HCT116 (cell line): ENCODE measurements at regions not wholly inside any gene's neighbourhood (a gene's known extent, or its start where the extent isn't known, plus 50 kb on each side); places are given as distances from the start of the nearest gene placed in this dataset.

Experiments
- ATAC-seq: fragments of 200-7000 bp; cut with Tn5 transposase; 2 replicates; pipeline ENCODE4 v1.9.1; 2020; ENCODE audit warnings: mild to moderate bottlenecking, moderate library complexity
- BruUV-seq: library from RNA; stranded (reverse); fragments of 400-500 nt; replicated peaks from 2 replicates; lab custom pipeline; 2021; lab: Mats Ljungman, UMichigan
- CTCF ChIA-PET: fragments of 300-600 bp; sonication (Branson Sonifier 250); formaldehyde crosslinking; loops from one replicate; lab custom pipeline; 2021; ENCODE audit warnings: antibody characterized with exemption; lab: Charles Lee
- POLR2A ChIA-PET: fragments of 300-600, 350-600 bp; sonication (Branson Sonifier 250); formaldehyde crosslinking; loops from one replicate; lab custom pipeline; 2021; ENCODE audit warnings: antibody characterized with exemption; lab: Charles Lee
- RAD21 ChIA-PET, 2 experiments: fragments of 300-600 bp; sonication (Branson Sonifier 250); formaldehyde crosslinking; loops; one replicate each; lab custom pipeline; 2023; ENCODE audit warnings: low total read pairs in 2 of 2; ENCODE audit not compliant: uncharacterized antibody in 2 of 2, unreplicated experiment in 2 of 2, low non-redundant PET in 1 of 2; lab: Charles Lee
- DNase-seq: peaks from one replicate; pipeline ENCODE4 v3.0.0-alpha.2; 2010; ENCODE audit warnings: low read depth, low spot score
- H2AFZ ChIP-seq: fragments of 200-600 bp; shearing (Covaris generic), sonication (generic); 2 replicates; pipeline ENCODE4 v1.6.1; 2017; ENCODE audit warnings: low read depth, mixed run types, mixed read lengths, antibody characterized with exemption, low read length; ENCODE audit not compliant: poor library complexity, severe bottlenecking
- H3K27ac ChIP-seq: 2 replicates; pipeline ENCODE4 v1.5.1; 2012; ENCODE audit warnings: low read depth, low read length
- H3K27me3 ChIP-seq: fragments of 200-600 bp; sonication (generic); 2 replicates; pipeline ENCODE4 v1.6.1; 2016; ENCODE audit warnings: mixed run types, low read length, mixed read lengths; ENCODE audit not compliant: insufficient read depth
- H3K36me3 ChIP-seq, 2 experiments: fragments of 200-500 bp in 1 of 2; fragments of 200-600 bp in 1 of 2; sonication (Bioruptor generic) in 1 of 2; sonication (generic) in 1 of 2; 2 replicates each; pipeline versions ENCODE4 v1.5.1 to v1.6.1; 2014 to 2016; ENCODE audit warnings: low read length in 2 of 2, inconsistent platforms in 1 of 2, mixed read lengths in 1 of 2, mixed run types in 1 of 2; ENCODE audit not compliant: insufficient read depth in 2 of 2, control insufficient read depth in 1 of 2
- H3K4me1 ChIP-seq, 2 experiments: fragments of 200-600 bp in 1 of 2; sonication (generic) in 1 of 2; 2 replicates each; pipeline versions ENCODE4 v1.5.1 to v1.6.1; 2012 to 2017; ENCODE audit warnings: low read length in 2 of 2, inconsistent platforms in 1 of 2, mild to moderate bottlenecking in 1 of 2, mixed read lengths in 1 of 2, mixed run types in 1 of 2, moderate library complexity in 1 of 2; ENCODE audit not compliant: insufficient read depth in 2 of 2, control insufficient read depth in 1 of 2
- H3K4me2 ChIP-seq: fragments of 200-600 bp; sonication (generic); 2 replicates; pipeline ENCODE4 v1.6.1; 2017; ENCODE audit warnings: mixed run types, low read length, mixed read lengths
- H3K4me3 ChIP-seq, 2 experiments: fragments of 200-600 bp in 1 of 2; sonication (generic) in 1 of 2; replicated peaks in 1 of 2; 2 replicates each; pipeline ENCODE4 v1.5.1; 2011 to 2016; ENCODE audit warnings: low read length in 2 of 2, control low read depth in 1 of 2, low read depth in 1 of 2, mild to moderate bottlenecking in 1 of 2, mixed read lengths in 1 of 2, mixed run types in 1 of 2
- H3K79me2 ChIP-seq: fragments of 200-600 bp; sonication (generic); 2 replicates; pipeline ENCODE4 v1.6.1; 2017; ENCODE audit warnings: mild to moderate bottlenecking, mixed run types, low read length, moderate library complexity, mixed read lengths; ENCODE audit not compliant: insufficient read depth
- H3K9ac ChIP-seq: fragments of 200-600 bp; sonication (generic); 2 replicates; pipeline ENCODE4 v1.6.1; 2016; ENCODE audit warnings: low read length, mixed read lengths
- H3K9me2 ChIP-seq: fragments of 200-600 bp; sonication (generic), shearing (Covaris generic); 2 replicates; pipeline ENCODE4 v1.6.1; 2017; ENCODE audit warnings: mixed run types, mild to moderate bottlenecking, moderate library complexity; ENCODE audit not compliant: insufficient read depth
- H3K9me3 ChIP-seq, 2 experiments: fragments of 200-500 bp in 1 of 2; fragments of 200-600 bp in 1 of 2; sonication (Bioruptor generic) in 1 of 2; sonication (generic) in 1 of 2; 2 replicates each; pipeline ENCODE4 v1.6.1; 2014 to 2017; ENCODE audit warnings: low read length in 2 of 2, mixed read lengths in 2 of 2, inconsistent platforms in 1 of 2, low read depth in 1 of 2, mild to moderate bottlenecking in 1 of 2, mixed run types in 1 of 2, moderate library complexity in 1 of 2; ENCODE audit not compliant: control insufficient read depth in 1 of 2, insufficient read depth in 1 of 2
- H4K20me1 ChIP-seq: fragments of 200-600 bp; sonication (generic), shearing (Covaris generic); 2 replicates; pipeline ENCODE4 v1.6.1; 2017; ENCODE audit warnings: mixed run types, mild to moderate bottlenecking, moderate library complexity; ENCODE audit not compliant: insufficient read depth
- CEBPB ChIP-seq: IDR thresholded peaks from 2 replicates; pipeline ENCODE4 v1.6.1; 2012; ENCODE audit warnings: low read depth
- EGR1 ChIP-seq: IDR thresholded peaks from 2 replicates; pipeline ENCODE4 v1.6.1; 2012; ENCODE audit warnings: low read depth
- ELF1 ChIP-seq: IDR thresholded peaks from 2 replicates; pipeline ENCODE4 v1.6.1; 2012; ENCODE audit warnings: low read depth, borderline replicate concordance
- EZH2phosphoT487 ChIP-seq: fragments of 200-600 bp; IDR thresholded peaks from 2 replicates; pipeline ENCODE4 v1.6.1; 2018; ENCODE audit warnings: antibody characterized with exemption, borderline replicate concordance
- FOSL1 ChIP-seq: IDR thresholded peaks from 2 replicates; pipeline ENCODE4 v1.6.1; 2012; ENCODE audit warnings: low read depth
- POLR2A ChIP-seq: IDR thresholded peaks from 2 replicates; pipeline ENCODE4 v1.7.0; 2011; ENCODE audit warnings: borderline replicate concordance; ENCODE audit not compliant: insufficient read depth, insufficient read length; ENCODE audit errors: extremely low read depth
- POLR2AphosphoS5 ChIP-seq: IDR thresholded peaks from 2 replicates; pipeline ENCODE4 v1.6.1; 2011; ENCODE audit warnings: mild to moderate bottlenecking, low read depth, low read length, moderate library complexity
- SIN3A ChIP-seq: IDR thresholded peaks from 2 replicates; pipeline ENCODE4 v1.6.1; 2012; ENCODE audit warnings: low read depth
- SP1 ChIP-seq: IDR thresholded peaks from 2 replicates; pipeline ENCODE4 v1.6.1; 2012; ENCODE audit warnings: low read depth
- SRF ChIP-seq: IDR thresholded peaks from 2 replicates; pipeline ENCODE4 v1.6.1; 2012; ENCODE audit warnings: low read depth
- ZFX ChIP-seq: fragments of 450-650 bp; IDR thresholded peaks from 2 replicates; pipeline ENCODE4 v1.6.1; 2017
- ZNF274 ChIP-seq: fragments of 200-500 bp; sonication (Bioruptor generic); IDR thresholded peaks from 2 replicates; pipeline ENCODE4 v1.6.1; 2014; ENCODE audit warnings: mild to moderate bottlenecking, low read depth, low read length, inconsistent platforms
- intact Hi-C: fragments of 100-400 bp; cut with micrococcal nuclease; formaldehyde crosslinking; loops from 2 replicates; pipeline ENCODE4 v1.10.0; 2022
- TF ChIP-seq, protein P1 (sequence below): IDR thresholded peaks from 2 replicates; pipeline ENCODE4 v1.6.1; 2012; ENCODE audit warnings: low read depth
- TF ChIP-seq, protein P2 (sequence below): IDR thresholded peaks from 2 replicates; pipeline ENCODE4 v1.6.1; 2012

DNA sequence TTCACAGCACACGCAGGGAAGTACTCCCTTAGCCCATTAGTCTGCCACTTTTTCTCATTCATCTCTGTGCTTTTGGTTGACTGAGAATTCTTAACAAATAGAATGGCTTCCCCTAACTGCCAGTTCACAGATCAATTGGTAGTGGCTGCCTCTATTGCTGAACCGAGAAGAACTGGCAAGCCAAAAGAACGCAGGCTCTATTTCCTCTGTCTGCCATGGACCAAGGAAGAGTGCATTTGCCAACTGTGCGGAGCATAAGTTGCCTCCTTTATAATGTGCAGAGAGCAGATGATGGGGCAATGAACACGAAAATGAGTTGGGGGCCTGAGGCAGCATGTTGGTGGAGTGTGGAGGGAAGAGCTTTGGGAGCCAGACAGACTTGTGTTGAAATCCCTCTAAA is 483.1 kb upstream of the CAMK1G start:
- ATAC-seq = no peak
- Histone ChIP-seq H3K27ac (no peak overlapping the region), H2AFZ (no peak overlapping the region), H3K4me3 (no peak overlapping the region), H3K36me3 (no peaks in the 10 kb centered on the region), H3K9me3 (no peaks in the 10 kb centered on the region), H3K27me3 (peaks cover 4% of the 10 kb centered on the region), H3K4me1 (peaks cover 0 to 3% of the 10 kb centered on the region in 2 experiments; a peak in 1 of 4 replicates), H4K20me1 (no peaks in the 10 kb centered on the region), H3K9me2 (no peaks in the 10 kb centered on the region), H3K9ac (no peak overlapping the region), H3K79me2 (no peaks in the 10 kb centered on the region), H3K4me2 (no peak overlapping the region)
- DNase-seq = no peak
- CTCF ChIA-PET = no interaction called here
- RAD21 ChIA-PET = no interaction called here
- intact Hi-C loops = no loop called here
- TF ChIP-seq POLR2AphosphoS5 (no peak), SRF (no peak), ZNF274 (no peak), ELF1 (no peak), EGR1 (no peak), SIN3A (no peak), ZFX (no peak)
- TF ChIP-seq, protein P1, sequence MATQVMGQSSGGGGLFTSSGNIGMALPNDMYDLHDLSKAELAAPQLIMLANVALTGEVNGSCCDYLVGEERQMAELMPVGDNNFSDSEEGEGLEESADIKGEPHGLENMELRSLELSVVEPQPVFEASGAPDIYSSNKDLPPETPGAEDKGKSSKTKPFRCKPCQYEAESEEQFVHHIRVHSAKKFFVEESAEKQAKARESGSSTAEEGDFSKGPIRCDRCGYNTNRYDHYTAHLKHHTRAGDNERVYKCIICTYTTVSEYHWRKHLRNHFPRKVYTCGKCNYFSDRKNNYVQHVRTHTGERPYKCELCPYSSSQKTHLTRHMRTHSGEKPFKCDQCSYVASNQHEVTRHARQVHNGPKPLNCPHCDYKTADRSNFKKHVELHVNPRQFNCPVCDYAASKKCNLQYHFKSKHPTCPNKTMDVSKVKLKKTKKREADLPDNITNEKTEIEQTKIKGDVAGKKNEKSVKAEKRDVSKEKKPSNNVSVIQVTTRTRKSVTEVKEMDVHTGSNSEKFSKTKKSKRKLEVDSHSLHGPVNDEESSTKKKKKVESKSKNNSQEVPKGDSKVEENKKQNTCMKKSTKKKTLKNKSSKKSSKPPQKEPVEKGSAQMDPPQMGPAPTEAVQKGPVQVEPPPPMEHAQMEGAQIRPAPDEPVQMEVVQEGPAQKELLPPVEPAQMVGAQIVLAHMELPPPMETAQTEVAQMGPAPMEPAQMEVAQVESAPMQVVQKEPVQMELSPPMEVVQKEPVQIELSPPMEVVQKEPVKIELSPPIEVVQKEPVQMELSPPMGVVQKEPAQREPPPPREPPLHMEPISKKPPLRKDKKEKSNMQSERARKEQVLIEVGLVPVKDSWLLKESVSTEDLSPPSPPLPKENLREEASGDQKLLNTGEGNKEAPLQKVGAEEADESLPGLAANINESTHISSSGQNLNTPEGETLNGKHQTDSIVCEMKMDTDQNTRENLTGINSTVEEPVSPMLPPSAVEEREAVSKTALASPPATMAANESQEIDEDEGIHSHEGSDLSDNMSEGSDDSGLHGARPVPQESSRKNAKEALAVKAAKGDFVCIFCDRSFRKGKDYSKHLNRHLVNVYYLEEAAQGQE = no peak
- BruUV-seq = no TSS peak
- POLR2A ChIA-PET = no interaction called here

DNA sequence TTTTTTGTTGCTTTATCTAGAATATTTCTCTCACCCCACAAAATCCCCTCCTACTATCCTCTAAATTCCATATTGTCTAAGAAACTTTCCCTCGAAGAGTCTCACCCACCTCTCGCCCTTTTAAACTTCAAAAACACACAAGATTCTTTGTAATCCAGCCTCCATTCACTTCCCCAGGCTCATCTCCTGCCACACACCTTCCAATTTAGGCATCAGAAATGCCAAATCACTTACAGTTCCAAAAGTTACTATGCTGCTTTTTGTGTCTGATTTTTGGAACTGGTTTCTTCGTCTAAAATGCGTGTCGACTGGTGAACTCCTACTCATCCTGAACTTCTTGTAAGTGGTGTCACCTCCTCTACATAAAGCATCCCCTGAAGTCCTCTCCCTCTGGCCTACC is 482.4 kb upstream of the CAMK1G start:
- Histone ChIP-seq H3K9me2 (no peaks in the 10 kb centered on the region), H2AFZ (no peak overlapping the region), H3K36me3 (no peaks in the 10 kb centered on the region), H3K79me2 (no peaks in the 10 kb centered on the region), H3K4me3 (no peak overlapping the region), H3K27ac (no peak overlapping the region), H3K4me1 (peaks cover 0 to under 1% of the 10 kb centered on the region in 2 experiments; a peak in 1 of 4 replicates), H3K9me3 (no peaks in the 10 kb centered on the region), H3K9ac (no peak overlapping the region), H4K20me1 (no peaks in the 10 kb centered on the region), H3K27me3 (peaks cover 4% of the 10 kb centered on the region), H3K4me2 (no peak overlapping the region)
- ChIA-PET RAD21 (no interaction called here), CTCF (no interaction called here), POLR2A (no interaction called here)
- intact Hi-C loops = no loop called here
- DNase-seq (no peak), ATAC-seq (no peak)
- BruUV-seq = no TSS peak
- TF ChIP-seq SIN3A (no peak), FOSL1 (no peak), POLR2AphosphoS5 (no peak), CEBPB (no peak), SRF (no peak), EZH2phosphoT487 (no peak), SP1 (no peak), POLR2A (no peak)
- TF ChIP-seq, protein P2, sequence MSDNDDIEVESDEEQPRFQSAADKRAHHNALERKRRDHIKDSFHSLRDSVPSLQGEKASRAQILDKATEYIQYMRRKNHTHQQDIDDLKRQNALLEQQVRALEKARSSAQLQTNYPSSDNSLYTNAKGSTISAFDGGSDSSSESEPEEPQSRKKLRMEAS = no peak
- TF ChIP-seq, protein P1 = no peak
